Cardiac fibroblast (primary cell): ENCODE measurements at regions not wholly inside any gene's neighbourhood (a gene's known extent, or its start where the extent isn't known, plus 50 kb on each side); places are given as distances from the start of the nearest gene placed in this dataset.
A peak's percentile ranks its signal among the peaks of the same experiment; 100 is the strongest.
"Not testable (repeated sequence)": the region's sequence is repeated elsewhere in the genome, so short reads cannot be mapped to it uniquely, and the experiment has no call there.

Source experiments
- DNase-seq, 2 donors: peaks; one replicate each; pipeline versions ENCODE4 v3.0.0 to v3.0.0-alpha.2; 2010; ENCODE audit warnings: low read depth in 2 of 2
- H3K4me3 ChIP-seq, 2 donors: replicated peaks in 1 of 2; 1 replicate in 1 of 2; 2 replicates in 1 of 2; pipeline ENCODE4 v1.5.1; 2011; ENCODE audit warnings: low read depth in 2 of 2, low read length in 2 of 2, mild to moderate bottlenecking in 2 of 2, moderate library complexity in 1 of 2
- TF ChIP-seq, protein P1 (sequence below): IDR thresholded peaks from one replicate; pipeline ENCODE4 v1.5.1; 2011; ENCODE audit warnings: low read depth, mild to moderate bottlenecking, low read length, inconsistent platforms

DNA sequence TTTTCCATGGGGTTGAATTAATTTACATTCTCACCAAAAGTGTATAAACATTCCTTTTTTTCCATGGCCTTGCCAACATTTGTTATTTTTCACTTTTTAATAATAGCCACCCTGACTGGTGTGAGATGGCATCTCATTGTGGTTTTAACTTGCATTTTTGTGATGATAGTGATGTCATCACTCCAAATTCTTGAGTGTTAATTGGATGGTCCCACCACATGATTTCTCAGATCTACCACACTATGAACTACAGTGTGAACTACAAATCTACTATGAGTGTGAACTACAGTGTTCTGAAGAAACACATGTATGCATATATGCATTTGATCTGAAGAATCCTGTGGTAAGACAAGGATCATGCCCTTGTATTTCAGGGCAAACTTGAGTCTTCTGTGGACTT, 340.1 kb downstream of the ABCC12 start:
- DNase-seq = peak in 1 of 2 donors; percentile 5
- no peak overlapping the region for H3K4me3 ChIP-seq
- TF ChIP-seq, protein P1, sequence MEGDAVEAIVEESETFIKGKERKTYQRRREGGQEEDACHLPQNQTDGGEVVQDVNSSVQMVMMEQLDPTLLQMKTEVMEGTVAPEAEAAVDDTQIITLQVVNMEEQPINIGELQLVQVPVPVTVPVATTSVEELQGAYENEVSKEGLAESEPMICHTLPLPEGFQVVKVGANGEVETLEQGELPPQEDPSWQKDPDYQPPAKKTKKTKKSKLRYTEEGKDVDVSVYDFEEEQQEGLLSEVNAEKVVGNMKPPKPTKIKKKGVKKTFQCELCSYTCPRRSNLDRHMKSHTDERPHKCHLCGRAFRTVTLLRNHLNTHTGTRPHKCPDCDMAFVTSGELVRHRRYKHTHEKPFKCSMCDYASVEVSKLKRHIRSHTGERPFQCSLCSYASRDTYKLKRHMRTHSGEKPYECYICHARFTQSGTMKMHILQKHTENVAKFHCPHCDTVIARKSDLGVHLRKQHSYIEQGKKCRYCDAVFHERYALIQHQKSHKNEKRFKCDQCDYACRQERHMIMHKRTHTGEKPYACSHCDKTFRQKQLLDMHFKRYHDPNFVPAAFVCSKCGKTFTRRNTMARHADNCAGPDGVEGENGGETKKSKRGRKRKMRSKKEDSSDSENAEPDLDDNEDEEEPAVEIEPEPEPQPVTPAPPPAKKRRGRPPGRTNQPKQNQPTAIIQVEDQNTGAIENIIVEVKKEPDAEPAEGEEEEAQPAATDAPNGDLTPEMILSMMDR = no peak

DNA sequence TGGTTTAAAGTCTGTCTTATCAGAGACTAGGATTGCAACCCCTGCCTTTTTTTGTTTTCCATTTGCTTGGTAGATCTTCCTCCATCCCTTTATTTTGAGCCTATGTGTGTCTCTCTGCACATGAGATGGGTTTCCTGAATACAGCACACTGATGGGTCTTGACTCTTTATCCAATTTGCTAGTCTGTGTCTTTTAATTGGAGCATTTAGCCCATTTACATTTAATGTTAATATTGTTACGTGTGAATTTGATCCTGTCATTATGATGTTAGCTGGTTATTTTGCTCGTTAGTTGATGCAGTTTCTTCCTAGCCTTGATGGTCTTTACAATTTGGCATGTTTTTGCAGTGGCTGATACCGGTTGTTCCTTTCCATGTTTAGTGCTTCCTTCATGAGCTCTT, 344.0 kb downstream of the ABCC12 start:
- not testable (repeated sequence) for DNase-seq

DNA sequence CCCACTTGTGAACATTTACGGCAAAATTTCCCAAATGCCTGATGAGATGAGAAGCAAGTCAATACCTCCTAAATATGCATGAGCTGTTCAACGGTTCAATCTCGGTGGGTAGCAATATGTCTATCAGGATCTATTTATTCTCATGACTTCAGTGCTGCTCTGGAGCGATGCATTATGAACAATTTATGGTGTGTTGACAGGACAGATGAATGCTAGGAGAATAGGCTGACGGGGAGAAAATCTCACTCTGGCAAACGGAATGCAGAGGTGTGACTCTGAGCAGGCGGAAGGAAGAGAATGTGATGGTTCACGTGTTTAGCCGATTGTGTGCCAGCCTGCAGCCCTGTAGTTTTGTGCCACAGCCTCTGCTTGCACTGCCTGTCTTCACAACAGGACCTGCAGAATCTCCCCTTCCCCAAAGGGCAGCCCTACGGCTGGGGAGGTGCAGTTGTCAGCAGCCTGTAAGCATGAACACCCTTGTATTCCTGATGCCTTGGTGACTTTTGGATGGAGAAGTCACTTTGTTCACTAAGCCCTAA, 345.2 kb downstream of the PHKB start:
- no peak overlapping the region for H3K4me3 ChIP-seq
- DNase-seq = no peak
- TF ChIP-seq, protein P1 = no peak

More for the DNA sequence above, 344.0 kb downstream of the ABCC12 start:
- not testable (repeated sequence) for H3K4me3 ChIP-seq

GRCh38 chr16:47787696-47788095, 326.6 kb downstream of the PHKB start:
- TF ChIP-seq, protein P1 = no peak
- DNase-seq = peak; percentile 16 to 31
- no peak overlapping the region for H3K4me3 ChIP-seq

DNA sequence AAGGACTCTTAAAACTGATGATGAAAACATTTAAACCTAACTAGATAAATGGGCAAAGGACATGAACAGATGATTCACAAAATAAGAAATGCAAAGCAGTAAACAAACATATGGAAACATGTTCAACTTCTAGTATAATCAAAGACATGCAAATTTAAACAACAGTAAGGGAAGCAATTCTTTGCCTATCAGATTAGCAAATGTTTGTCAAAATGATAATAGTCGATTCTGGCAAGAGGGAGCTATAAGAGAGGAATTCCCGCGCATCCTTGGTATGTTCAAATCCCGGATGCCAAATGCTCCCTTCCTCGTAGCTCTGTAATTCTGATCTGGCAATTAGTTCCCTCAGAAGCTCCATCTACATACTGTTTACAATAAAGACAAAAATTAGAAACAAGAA, 320.5 kb downstream of the PHKB start:
- TF ChIP-seq, protein P1 = no peak
- H3K4me3 ChIP-seq = no peak overlapping the region
- no peak for DNase-seq

GRCh38 chr16:47780213-47780875, 319.2 kb downstream of the PHKB start:
- DNase-seq = no peak
- TF ChIP-seq, protein P1 = no peak
- H3K4me3 ChIP-seq = no peak overlapping the region

GRCh38 chr16:47779201-47780016, 318.3 kb downstream of the PHKB start:
- DNase-seq = peak; percentile 47 to 56
- TF ChIP-seq, protein P1 = no peak
- H3K4me3 ChIP-seq = peak overlapping the region; percentile 28 to 35
